ENCODE measurements at regions not wholly inside any gene's neighbourhood (a gene's known extent, or its start where the extent isn't known, plus 50 kb on each side); places are given as distances from the start of the nearest gene placed in this dataset.
A peak's percentile ranks its signal among the peaks of the same experiment; 100 is the strongest.
"Not testable (repeated sequence)": the region's sequence is repeated elsewhere in the genome, so short reads cannot be mapped to it uniquely, and the experiment has no call there.

- no peak for DNase-seq
These were observed 96.0 kb upstream of the VGLL4 start for GRCh38 chr3:11739706-11740105.

GRCh38 chr3:11739123-11739522 is 95.4 kb upstream of the VGLL4 start:
- no peak for DNase-seq

DNA sequence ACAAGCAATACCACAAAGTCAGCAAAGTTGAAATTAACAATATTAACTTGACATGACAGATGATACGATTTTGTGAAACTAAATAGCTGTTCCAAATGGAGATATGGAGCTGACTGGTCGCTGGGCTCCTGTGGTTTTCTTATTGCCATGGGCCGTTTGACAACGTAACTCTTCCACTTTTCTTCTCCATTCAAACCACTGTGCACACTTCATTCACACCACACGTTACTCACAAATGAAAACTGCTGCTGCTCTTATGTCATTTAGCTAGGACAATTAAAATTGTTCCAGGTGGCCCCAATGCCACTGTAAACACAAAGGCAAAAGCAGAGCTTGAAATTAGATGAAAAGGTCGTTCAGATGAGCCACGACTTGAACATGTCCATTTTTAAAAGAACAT is 94.0 kb upstream of the VGLL4 start:
- no peak for DNase-seq

DNA sequence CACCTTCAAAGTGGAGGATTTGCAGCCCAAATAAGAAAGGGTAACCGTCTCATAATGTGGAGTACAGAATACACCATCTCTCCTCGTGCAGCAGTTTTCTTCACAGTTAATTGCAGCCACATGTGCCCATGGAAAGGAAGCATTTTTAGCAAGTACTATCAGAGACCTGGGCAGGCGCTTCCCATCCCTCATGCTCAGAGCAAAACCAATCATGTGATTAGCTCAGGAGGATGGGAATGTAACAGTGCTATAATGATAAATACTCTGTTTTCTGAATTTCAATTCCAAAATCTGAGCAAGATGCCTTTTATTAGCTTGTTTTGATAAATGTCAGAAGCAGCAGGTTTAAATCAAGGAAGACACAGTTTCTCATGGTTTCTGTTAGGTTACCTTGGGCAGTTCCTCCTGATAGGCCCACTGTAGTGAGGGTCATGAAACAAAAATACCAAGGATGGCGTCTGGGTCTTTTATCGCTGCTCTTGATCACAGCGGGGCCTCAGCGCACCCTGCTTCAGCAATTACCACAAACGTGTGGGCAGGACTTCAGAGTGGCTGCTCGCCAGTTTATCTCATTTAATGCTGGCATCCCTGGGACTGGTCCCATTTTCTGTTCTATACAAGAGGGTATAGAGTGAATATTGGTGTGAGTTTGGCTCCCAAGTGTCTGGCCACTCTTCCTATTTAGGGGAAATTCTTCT is 92.6 kb upstream of the VGLL4 start:
- no peak for DNase-seq

DNA sequence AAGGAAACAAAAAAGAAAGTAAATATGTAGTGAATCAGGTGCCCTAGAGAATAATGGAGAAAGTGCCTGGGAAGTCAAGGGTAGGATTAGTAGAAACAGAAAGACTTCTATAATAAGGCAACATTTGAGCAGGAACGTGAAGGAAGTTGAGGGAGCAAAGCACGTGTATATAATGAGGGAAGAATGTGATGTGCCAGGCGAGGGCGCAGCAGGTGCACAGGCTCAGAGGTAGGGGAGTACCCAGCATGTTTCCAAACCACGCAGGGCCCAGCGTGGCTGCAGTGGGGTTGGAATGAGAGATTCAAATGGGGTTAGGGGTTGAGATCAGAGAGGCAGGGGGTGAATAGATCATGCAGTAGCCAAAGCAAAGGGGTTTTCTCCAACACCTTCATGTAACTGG is 91.9 kb upstream of the VGLL4 start:
- no peak for DNase-seq

GRCh38 chr3:11735111-11735510 is 91.4 kb upstream of the VGLL4 start:
- not testable (repeated sequence) for DNase-seq

DNA sequence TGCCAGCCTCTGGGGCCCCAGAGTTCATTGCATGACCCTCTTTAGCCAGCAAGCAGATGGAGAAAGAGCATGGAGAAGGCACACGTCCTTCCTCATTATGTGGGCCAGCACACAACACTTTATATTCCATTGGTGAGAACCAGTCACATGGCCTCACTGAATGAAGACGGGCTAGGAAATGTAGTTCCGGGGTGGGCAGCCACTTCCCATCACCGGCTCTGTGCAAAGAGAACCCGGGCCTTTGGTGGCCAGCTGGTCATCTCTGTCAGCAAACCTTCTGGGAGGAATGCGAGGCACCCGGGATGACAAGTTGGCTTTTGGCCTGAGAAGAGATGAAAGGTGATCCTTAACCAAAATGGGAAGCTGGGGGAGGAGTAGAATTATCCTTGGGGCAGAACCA is 90.2 kb upstream of the VGLL4 start:
- no peak for DNase-seq

DNA sequence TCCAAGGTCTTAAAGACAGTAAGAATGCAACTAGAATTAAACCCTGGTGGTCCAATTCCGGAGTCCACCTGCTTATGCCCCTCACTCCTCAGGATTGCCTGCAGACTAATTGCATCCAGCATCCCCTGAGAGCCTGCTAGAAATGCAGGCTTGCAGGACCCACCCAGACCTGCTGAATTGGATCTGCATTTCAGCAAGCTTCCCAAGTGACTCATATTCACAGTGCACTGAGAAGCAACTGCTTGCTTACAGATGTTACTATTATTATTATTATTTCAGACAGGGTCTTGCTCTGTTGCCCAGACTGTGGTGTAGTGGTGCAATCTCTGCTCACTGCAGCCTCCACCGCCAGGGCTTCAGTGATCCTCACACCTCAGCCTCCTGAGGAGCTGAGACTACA is 83.5 kb upstream of the VGLL4 start:
- no peak for DNase-seq

DNA sequence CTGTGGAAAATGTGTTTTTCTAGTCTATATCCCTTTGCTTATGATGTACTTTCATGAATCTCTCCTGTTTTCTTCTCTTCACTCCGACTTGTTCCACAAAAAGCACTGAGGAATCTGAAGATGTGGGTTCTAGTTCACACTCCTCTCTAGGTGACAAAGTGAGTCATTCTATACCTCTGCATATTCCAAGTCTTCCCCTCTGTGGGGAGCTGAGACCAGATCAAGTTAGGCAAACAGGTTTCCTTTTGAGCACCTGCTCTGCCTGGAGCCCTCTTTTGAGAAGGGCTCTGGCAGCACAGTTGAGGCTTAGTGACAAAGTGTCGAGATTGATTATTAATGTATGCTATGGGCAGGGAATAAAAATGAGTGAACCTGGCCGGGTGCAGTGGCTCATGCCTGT is 82.4 kb upstream of the VGLL4 start:
- no peak for DNase-seq

GRCh38 chr3:11725340-11725641 is 81.6 kb upstream of the VGLL4 start:
- not testable (repeated sequence) for DNase-seq

- DNase-seq = no peak
These were observed 81.1 kb upstream of the VGLL4 start for GRCh38 chr3:11724615-11725339.

DNA sequence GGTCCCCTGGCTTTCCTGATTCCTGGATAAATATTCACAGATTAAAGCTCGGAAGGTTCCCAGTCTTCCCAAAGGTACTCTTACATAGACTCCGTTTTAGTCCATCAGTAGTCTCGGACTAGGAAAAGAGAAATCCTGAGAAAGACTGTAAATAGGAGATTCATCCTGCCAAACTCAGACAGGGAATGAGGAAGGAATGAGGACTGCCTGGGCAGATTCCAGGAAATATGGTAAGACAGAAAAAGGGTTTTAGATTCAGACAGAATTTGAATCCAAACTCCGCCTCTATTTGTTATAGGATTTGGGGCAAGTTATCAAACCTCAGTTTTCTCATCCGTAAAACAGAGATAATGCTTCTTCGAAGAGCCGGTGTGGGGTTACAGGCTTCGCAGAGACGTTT is 77.8 kb upstream of the VGLL4 start:
- DNase-seq = no peak

DNA sequence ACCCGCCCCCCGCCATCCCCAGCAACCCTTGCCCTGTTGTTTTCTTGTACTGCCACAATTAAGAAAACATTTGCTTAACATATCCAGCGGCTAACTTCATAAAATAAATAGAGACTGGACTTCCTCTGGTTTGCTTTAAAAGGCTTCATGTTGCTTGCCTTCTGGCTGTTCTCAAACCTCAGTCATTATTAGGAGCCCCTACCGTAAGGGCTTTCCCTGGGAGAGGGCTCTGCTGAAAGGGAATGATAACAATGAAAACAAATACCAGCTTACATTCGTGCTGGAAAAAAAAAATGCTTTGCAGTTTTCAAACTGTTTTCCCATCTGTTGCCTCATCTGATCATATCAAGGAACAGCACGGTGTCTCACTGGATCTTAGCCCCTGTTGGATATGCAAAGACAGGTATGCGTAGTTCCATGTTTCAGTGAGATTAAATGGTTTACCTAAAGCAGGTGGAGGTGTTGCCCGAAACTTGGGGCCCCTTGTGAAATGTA is 77.2 kb upstream of the VGLL4 start:
- no peak for DNase-seq

GRCh38 chr3:11720304-11720898 is 76.7 kb upstream of the VGLL4 start:
- peak; percentile 19 for DNase-seq

DNA sequence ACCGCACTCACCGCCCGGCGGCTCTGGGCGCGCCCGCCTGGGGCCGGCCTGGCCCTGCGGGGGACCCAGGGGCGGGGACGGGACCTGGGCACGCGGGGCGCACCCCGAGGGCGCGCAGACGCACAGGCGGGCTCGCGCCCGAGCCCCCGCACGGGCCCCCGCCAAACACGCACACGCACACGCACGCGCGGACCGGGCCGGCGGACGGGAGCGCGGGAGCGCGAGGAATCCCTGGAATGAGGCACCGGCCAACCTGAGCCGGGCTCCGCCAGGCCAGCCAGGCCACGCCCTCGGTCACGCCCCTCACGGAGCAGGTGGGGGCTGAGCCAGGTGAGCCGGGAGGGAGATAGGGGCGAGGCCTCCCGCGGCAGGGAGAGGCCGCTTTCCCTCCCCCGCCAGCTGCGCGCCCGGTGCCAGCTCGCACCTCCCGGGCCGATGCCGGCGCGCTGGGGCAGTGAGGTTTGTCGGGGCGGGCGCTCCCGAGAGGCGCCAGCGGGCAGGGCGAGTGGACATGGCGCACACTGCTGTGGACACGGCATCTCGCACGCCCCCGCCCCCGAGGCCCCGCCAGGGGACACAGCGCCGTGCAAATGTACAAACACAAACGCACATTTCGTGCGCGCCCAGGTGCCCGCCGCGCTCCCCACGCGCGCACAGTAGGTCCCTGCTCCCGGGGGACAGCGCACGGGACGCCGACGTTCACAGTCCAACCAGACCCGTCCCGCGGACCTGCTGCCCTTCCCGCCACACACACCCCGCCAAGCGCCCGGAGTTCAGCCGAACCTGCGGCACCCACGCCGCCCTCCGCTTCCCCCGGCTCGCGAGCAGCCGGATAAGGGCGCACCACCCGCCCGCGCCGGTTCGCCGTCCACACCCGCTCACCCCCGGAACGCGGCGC is 75.9 kb upstream of the VGLL4 start:
- DNase-seq = no peak

DNA sequence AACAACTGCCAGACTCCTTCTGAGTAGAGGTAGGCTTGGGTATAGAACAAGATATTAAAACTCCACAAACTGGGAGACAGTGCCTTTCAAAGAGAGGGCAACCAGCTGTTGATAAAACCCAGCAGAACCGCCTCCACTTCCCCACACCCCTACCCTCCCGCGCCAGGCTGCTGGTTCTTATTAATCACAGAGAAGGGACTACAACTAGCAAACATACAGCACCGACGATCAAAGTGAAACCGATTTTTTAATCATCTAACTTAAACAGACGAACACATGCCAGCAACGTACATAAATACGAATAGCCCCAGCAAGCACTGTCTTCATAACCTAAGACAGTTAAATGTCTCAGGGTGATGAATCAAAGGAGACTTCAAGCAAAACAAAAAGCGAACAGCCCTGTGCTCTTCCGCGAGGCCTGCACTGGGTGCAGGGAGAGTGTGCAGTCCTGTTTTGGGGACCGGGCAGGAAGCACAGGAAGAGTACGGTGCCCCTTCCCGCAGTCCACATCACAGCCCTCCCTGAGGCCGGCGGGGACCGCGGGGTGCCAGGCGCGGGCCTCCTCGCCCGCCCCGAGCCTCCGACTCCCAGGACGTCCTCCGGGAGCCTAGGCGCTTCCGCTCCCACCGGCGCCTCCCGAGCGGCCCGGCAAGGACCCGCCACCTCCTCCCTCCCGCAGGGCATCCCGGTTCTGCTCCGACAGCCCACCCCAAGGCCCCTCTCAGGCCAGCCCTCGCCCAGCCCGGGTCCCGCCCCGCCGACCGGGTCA is 75.1 kb upstream of the VGLL4 start:
- DNase-seq = no peak

DNA sequence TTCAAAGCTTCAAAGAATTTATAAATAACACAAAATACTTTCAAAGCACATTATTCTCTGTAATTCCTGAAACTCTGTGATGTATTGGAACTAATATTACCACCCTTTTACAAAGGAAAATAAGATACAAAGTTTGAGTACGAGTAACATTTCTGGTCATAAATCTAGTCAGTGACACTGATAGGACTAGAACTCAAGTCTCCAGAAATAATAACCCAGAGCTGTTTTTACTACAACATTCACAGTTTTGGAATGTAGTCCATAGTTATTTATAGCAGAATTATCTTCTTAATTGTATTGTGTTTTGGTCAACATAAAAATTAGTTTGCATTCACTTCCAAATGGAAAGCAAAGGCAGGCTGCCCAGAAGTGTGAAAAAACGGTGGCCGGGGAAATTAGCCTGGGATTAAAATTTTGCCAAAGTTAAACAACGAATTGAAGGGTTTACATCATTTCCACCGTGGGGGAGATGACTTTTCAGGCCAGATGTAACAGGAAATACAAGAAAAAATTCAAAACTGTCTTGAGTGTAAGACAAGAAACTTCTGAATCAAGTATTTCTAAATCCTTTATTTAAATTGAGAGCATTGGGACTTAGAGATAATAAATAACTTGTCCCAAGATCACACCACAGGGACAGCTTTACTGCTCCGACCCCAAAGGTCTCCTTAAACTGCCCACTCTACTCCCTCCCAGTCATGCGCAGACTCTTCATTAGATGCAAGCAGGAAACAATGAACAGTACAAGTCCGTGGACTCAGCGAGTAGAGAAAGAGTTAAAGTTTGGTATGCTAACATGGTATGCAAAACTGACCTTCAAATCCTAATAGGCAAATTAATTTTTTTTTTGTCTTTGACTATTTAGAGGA is 74.3 kb upstream of the VGLL4 start:
- DNase-seq = no peak

- no peak for DNase-seq
These were observed 73.6 kb upstream of the VGLL4 start for GRCh38 chr3:11717301-11717700.

DNA sequence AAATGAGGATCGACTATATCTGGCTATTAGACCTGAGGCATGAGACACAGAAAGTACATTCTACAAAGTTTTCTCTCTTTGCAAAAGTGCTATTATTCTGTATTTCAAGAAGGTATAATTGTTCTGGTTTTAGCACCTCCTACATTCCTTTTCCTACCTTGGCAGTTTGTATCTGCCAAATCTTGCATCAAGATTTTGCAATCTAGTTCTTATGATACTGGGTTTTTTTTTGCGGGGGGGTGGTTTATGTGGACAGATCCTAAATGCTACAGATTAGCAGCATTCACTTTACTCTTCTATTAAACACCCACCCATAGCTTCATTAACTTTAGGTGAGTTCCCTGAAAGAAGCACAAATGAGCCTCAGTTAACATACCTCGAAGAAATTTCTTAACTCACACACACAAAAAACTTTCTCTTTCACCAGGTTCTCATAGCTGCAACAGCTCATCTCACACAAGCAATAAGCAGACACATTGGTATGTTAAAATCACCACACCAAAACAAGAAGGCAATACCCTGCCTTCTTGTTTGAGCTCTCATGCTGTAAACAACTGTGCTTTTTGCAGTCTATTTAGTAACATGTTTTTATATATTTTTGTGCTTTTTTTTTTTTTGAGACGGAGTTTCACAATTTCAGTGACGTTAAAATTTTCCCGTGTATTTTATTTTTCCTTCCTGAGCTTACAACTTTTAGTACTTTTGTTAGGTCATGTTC is 73.0 kb upstream of the VGLL4 start:
- DNase-seq = no peak

GRCh38 chr3:11713171-11713570 is 69.5 kb upstream of the VGLL4 start:
- DNase-seq = no peak

GRCh38 chr3:11712646-11713045 is 68.9 kb upstream of the VGLL4 start:
- no peak for DNase-seq

Data from NCI-H446 treated with DMSO at 0.1 percent for 48 hours (cell line).